HG02970 (cell line): ENCODE measurements at regions not wholly inside any gene's neighbourhood (a gene's known extent, or its start where the extent isn't known, plus 50 kb on each side); places are given as distances from the start of the nearest gene placed in this dataset.
A peak's percentile ranks its signal among the peaks of the same experiment; 100 is the strongest.

ENCODE experiments used
- ATAC-seq: cut with Tn5 transposase; IDR thresholded peaks from one replicate; pipeline ENCODE4 v1.9.1; 2021; ENCODE audit warnings: mild to moderate bottlenecking, moderate library complexity, moderate number of reproducible peaks; ENCODE audit not compliant: unreplicated experiment, low FRiP score

DNA sequence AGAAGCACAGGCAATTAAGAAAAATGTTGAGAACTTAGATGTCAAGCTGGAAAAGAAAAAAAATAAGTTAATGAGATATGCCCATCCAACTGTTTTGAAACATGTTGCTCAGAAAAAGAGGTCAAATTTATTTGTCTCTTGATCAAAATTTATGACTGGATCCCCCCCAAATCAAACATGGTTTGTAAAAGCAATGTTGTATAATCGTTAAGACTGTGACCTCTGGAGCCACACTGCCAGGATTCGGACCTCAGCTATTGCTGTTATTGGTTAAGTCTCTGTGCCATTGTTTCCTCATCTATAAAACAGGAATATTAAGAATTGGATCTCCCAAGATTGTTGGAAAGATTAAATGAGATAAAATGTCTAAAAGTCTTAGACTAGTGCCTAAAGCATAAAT is 51.9 kb upstream of the LRRK2 start:
- no peak for ATAC-seq

DNA sequence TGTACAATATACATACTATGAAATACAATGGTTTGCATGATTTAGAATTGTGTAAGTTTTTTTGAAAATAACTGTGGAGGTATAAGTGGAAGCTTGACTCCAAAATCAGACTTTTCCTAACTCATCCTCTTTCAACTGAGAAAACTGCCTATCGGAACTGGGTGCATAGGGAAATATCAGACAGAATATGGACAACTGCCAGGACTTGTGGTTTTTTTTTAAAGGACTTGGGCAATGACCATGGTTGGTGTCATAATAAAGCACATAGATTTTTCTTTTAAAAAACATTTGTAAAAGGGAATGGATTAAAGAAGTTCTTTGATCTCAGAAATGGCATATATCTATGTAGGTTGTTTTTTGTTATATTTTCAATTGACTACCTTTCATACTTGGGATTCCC is 53.3 kb upstream of the LRRK2 start:
- ATAC-seq: no peak

DNA sequence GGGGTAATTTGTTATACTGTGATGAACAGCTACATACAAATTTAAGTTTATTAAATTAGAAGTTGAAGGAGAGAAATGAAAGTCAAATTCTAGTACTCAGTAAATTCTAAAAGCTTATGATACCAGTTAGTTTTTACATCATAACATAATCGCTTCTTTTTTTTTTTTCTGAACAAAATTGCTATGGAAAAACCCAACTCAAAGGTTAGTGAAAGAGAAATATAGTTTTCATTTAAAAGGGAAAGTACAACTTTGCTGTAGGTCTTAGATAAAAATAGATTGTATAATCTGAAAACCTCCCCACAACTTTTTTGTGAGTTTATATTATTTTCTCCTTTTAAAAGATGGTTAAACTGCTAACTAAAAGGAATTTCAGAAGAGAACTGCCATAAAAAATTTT is 53.7 kb upstream of the LRRK2 start:
- no peak for ATAC-seq

- ATAC-seq: no peak
These were observed 54.2 kb upstream of the LRRK2 start for GRCh38 chr12:40170593-40170992.

DNA sequence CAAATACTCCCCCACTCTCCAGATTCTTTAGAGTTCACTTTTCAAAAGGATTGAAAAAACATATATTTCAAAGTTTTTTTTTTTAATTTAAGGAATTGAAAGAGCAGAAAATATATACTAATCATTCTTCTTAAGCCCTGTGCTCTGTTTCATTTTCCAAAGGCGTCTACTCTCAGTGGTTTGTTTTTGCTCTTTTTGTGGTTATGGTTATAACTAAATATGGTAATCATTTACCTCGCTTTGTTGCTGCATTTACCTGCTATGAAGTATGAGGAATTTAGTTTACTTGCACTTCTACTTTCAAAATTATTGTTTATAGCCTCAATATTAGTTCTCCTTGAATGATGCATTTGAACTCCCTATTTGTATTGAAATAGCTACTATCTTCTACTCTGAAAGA is 55.9 kb upstream of the LRRK2 start:
- peak; percentile 91 for ATAC-seq

GRCh38 chr12:40168419-40168818 is 56.4 kb upstream of the LRRK2 start:
- ATAC-seq: peak; percentile 27

GRCh38 chr12:40168001-40168400 is 56.8 kb upstream of the LRRK2 start:
- peak; percentile 53 for ATAC-seq

- ATAC-seq: no peak
These were observed 59.3 kb upstream of the SLC2A13 start for GRCh38 chr12:40165179-40165578.

DNA sequence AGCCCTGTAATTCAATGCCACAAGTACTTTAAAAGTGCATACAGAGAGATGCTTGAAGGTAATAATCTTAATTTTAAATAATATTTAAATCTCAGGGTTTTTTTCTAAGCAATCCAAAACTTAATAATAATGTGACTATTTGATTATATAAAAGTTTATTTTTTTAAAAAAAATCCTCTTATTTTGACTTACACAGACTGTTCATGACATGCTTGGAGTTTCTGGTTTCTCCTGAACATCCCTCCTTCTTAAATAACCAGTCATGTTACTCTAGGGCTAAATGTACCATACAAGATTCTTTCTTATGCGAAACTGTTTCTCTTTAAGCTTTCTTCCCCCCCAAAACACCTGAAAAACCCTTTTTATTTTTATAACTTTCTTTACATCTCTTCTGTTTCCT is 58.2 kb upstream of the SLC2A13 start:
- no peak for ATAC-seq

DNA sequence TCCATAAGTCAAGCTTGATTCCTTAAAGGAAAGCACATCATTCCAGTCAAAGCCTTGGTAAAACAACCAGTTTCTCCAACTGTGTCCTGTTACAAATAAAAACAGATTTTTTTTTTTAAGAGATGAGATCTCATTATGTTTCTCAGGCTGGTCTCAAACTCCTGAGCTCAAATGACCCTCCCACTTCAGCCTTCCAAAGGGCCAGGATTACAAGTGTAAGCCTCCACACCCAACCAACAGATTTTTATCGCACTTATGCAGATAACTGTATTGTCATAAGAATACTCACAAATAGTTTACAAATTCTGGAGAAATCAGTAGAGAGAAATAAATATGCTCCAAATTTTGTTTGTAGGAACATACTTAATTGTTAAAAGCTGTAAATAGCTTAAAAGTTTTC is 56.2 kb upstream of the SLC2A13 start:
- ATAC-seq: no peak

GRCh38 chr12:40158592-40159111 is 52.8 kb upstream of the SLC2A13 start:
- ATAC-seq: peak; percentile 46

GRCh38 chr12:40157336-40157735 is 51.5 kb upstream of the SLC2A13 start:
- no peak for ATAC-seq

DNA sequence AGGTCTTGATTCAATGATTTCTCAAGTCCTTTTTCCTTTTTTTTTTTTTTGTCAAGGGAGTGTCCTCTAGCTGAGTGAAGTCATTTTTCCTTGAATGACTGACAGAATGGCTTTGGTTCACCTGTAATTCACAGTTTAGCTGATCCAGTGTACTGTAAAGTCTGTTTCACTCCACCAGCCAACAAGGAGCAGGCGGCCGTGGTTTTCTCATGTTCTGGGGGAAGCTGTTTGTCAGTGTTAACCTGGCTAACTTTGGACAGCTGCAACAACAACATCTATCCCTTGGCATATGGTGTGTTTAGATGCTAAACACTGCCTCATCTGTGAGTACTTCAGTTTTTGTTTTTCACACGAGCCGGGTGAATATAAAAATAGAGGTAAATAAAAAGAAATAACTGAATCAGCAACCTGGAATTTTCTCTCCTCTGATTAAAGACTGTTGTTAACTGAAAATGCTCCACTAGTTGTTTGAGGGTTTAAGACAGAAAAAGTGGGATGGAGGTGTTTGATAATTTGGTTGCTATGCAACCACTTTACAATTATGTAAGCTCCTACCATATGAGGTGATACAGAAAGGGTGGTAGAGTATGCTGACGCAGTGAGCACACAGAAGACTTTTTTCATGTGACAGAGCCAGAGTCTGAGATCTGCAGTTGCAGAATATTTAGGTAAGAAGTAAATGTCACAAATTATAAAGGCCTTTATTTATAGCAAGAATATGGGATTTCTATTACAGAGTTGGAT is 50.3 kb upstream of the SLC2A13 start:
- no peak for ATAC-seq
